HG02763 (cell line): ENCODE measurements at regions not wholly inside any gene's neighbourhood (a gene's known extent, or its start where the extent isn't known, plus 50 kb on each side); places are given as distances from the start of the nearest gene placed in this dataset.
"Not testable (repeated sequence)": the region's sequence is repeated elsewhere in the genome, so short reads cannot be mapped to it uniquely, and the experiment has no call there.

Experiments used
- ATAC-seq: cut with Tn5 transposase; IDR thresholded peaks from one replicate; pipeline ENCODE4 v1.9.1; 2021; ENCODE audit warnings: mild to moderate bottlenecking, moderate library complexity; ENCODE audit not compliant: unreplicated experiment

- no peak for ATAC-seq
Measured at GRCh38 chr6:140201787-140202458, 827.5 kb upstream of the CITED2 start.

GRCh38 chr6:140193269-140193668 is 818.8 kb upstream of the CITED2 start:
- ATAC-seq = no peak

GRCh38 chr6:140192018-140192417 is 817.6 kb upstream of the CITED2 start:
- no peak for ATAC-seq

- not testable (repeated sequence) for ATAC-seq
Measured at GRCh38 chr6:140189263-140189662, 814.8 kb upstream of the CITED2 start.

- no peak for ATAC-seq
Measured at GRCh38 chr6:140185991-140186390, 811.5 kb upstream of the CITED2 start.

- no peak for ATAC-seq
Measured at GRCh38 chr6:140183881-140184280, 809.4 kb upstream of the CITED2 start.

- no peak for ATAC-seq
Measured at GRCh38 chr6:140182821-140183220, 808.4 kb upstream of the CITED2 start.

- ATAC-seq = no peak
Measured at GRCh38 chr6:140181876-140182275, 807.4 kb upstream of the CITED2 start.

GRCh38 chr6:140180306-140180705 is 805.9 kb upstream of the CITED2 start:
- no peak for ATAC-seq

GRCh38 chr6:140178935-140179334 is 804.5 kb upstream of the CITED2 start:
- ATAC-seq = no peak

GRCh38 chr6:140178520-140178919 is 804.1 kb upstream of the CITED2 start:
- ATAC-seq = no peak

- ATAC-seq = no peak
Measured at GRCh38 chr6:140176306-140176705, 801.9 kb upstream of the CITED2 start.

- no peak for ATAC-seq
Measured at GRCh38 chr6:140175486-140175885, 801.0 kb upstream of the CITED2 start.

GRCh38 chr6:140174524-140174923 is 800.1 kb upstream of the CITED2 start:
- no peak for ATAC-seq

- no peak for ATAC-seq
Measured at GRCh38 chr6:140168365-140168764, 793.9 kb upstream of the CITED2 start.

- no peak for ATAC-seq
Measured at GRCh38 chr6:140160909-140161308, 786.5 kb upstream of the CITED2 start.

- ATAC-seq = no peak
Measured at GRCh38 chr6:140160494-140160893, 786.0 kb upstream of the CITED2 start.

GRCh38 chr6:140156131-140156530 is 781.7 kb upstream of the CITED2 start:
- no peak for ATAC-seq

GRCh38 chr6:140155451-140156126 is 781.1 kb upstream of the CITED2 start:
- ATAC-seq = no peak

GRCh38 chr6:140153703-140154102 is 779.3 kb upstream of the CITED2 start:
- no peak for ATAC-seq

GRCh38 chr6:140147825-140148814 is 773.7 kb upstream of the CITED2 start:
- ATAC-seq = not testable (repeated sequence)
